Astrocyte of the cerebellum (primary cell): ENCODE measurements at regions not wholly inside any gene's neighbourhood (a gene's known extent, or its start where the extent isn't known, plus 50 kb on each side); places are given as distances from the start of the nearest gene placed in this dataset.
"Not testable (repeated sequence)": the region's sequence is repeated elsewhere in the genome, so short reads cannot be mapped to it uniquely, and the experiment has no call there.

Experiments
- DNase-seq: peaks from one replicate; pipeline ENCODE4 v3.0.0-alpha.2; 2011; ENCODE audit warnings: low read depth
- H3K4me3 ChIP-seq: 2 replicates; pipeline ENCODE4 v1.5.1; 2011; ENCODE audit warnings: mild to moderate bottlenecking, low read depth, low read length, moderate library complexity
- in situ Hi-C: cut with HindIII; loops from 2 replicates; pipeline ENCODE4 v1.10.0; 2017; ENCODE audit warnings: low sequenced_read_pairs

- DNase-seq, in situ Hi-C loops, H3K4me3 ChIP-seq: not testable (repeated sequence)
Observed at GRCh38 chr15:101965353-101965752, 153.4 kb downstream of the OR4F15 start.

GRCh38 chr15:101965860-101966259, 153.9 kb downstream of the OR4F15 start:
- in situ Hi-C loops: not testable (repeated sequence)

GRCh38 chr15:101967364-101967763, 155.4 kb downstream of the OR4F15 start:
- DNase-seq, in situ Hi-C loops, H3K4me3 ChIP-seq: not testable (repeated sequence)

More at GRCh38 chr15:101965860-101966259, 153.9 kb downstream of the OR4F15 start:
- DNase-seq, H3K4me3 ChIP-seq: not testable (repeated sequence)

- DNase-seq, in situ Hi-C loops, H3K4me3 ChIP-seq: not testable (repeated sequence)
Observed at GRCh38 chr15:101970605-101971004, 158.6 kb downstream of the OR4F15 start.

- in situ Hi-C loops, DNase-seq: not testable (repeated sequence)
Observed at GRCh38 chr15:101977281-101977680, 165.3 kb downstream of the OR4F15 start.

GRCh38 chr15:101980206-101980910, 168.4 kb downstream of the OR4F15 start:
- not testable (repeated sequence) for DNase-seq

More at GRCh38 chr15:101977281-101977680, 165.3 kb downstream of the OR4F15 start:
- H3K4me3 ChIP-seq: not testable (repeated sequence)

More at GRCh38 chr15:101980206-101980910, 168.4 kb downstream of the OR4F15 start:
- in situ Hi-C loops, H3K4me3 ChIP-seq: not testable (repeated sequence)
